ENCODE measurements at regions not wholly inside any gene's neighbourhood (a gene's known extent, or its start where the extent isn't known, plus 50 kb on each side); places are given as distances from the start of the nearest gene placed in this dataset.

DNA sequence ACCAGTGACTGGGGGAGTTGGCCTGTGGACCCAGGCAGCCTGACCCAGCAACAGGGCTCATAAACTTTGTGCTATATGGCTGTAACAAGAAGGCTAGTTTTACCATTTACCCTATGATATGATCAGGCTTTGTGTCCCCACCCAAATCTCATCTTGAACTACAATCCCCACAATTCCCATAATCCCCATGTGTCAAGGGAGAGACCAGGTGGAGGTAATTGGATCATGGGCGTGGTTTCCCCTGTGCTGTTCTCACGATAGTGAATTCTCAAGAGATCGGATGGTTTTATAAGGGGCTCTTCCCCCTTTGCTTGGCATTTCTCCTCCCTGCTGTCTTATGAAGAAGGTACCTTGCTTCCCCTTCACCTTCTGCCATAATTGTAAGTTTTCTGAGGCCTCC, 111.2 kb upstream of the NLRP1 start:
- no peak for DNase-seq

DNA sequence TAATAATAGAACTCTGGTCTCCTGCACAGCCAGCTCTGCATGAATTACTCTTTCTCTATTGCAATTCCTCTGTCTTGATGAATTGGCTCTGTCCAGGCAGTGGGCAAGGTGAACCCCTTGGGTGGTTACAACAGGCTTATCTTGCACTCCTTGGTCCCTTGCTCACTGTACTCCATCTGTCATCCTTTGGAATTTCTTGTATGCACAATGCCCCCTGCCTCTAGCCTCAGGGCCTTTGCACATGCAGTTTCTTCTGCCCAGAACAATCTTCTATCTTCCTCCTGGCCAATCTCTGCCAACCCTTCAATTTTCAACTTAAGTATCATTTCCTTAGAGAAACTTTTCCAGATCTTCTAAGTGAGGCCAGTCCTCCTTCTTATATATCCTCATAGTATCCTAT, 114.7 kb upstream of the NLRP1 start:
- no peak for DNase-seq

DNA sequence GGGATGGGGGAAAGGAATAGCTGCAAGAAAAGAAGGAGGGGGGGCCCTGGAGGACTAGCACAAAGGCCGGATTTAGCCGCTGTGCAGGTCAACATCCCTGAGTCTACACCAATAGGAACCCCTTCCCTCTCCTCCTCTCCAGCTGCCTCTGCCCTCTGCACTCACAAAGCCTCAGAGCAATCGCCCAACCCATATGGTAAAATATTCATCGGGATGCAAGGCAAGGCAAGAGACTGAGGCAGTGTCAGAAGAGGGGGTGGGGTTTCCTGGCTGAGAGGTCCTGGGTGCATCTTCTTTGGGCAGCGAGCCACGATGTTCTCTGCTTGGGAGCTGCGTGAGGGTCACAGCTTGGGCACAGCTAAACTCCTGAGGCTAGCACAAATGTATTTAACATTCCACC, 115.5 kb upstream of the NLRP1 start:
- DNase-seq = no peak

DNA sequence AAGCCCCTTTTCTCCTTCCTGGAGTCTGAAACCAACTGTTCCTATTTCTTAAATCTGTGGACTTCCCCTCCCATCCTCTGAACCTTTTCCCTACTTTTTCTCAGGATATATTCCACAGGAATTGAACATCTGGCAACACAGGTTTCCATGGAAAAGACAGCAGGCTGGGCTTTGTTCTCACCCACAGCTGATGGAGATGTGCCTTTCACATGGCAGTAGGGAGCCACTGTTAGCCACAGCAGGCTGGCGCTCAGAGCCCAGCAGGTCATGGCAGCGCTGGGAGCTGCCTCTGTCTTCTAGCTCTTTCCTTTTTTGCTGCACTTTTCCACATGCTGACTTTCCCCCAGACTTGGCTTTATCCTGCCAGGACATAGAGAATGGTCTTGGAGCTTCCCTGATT, 116.4 kb upstream of the NLRP1 start:
- no peak for DNase-seq

DNA sequence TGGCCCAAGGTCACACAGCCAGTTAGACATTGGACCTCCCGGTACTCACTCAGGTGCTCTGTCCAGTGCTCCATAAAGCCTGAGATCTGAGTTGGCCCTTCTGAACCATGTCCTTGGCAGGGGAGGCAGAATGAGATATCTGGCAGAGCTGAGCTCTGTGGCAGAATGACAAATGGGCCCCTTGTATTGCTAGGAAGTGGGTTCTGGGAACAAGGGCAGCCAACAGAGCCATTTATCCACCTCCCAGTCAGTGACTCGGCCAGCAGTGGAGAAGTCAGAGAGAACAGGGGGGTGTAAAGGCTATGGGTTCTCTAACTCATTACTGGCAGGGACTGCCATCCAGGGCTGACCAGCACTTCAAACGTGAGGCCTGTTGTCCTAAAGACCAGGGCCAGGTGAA, 117.1 kb upstream of the NLRP1 start:
- no peak for DNase-seq

DNA sequence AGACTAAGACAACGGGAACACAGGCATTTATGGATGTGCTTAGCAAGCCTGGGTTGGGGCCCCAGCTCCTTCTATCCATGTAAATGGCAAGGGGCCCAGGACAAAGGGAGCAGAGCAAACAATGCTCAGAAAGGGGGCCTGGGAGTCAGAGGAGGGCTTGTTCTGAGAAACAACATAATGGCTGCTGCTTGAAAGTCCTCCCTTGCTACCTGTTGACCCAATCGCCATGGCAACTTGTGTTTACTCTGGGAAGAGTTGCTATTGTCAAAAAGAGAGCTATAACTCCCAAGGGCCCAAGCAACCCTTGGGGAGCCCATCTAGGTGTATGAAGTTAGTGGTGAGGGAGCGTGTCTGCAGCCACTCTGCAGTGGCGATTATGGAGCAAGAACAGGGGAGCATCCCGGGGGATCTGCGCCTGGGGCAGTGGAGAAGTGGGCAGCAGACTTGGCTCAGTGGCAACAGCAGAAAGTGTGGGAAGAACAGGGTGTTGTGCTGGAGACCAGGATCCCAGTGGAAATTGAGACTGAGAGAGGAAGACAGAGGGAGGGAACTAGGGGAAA, 118.7 kb upstream of the NLRP1 start:
- DNase-seq = no peak

DNA sequence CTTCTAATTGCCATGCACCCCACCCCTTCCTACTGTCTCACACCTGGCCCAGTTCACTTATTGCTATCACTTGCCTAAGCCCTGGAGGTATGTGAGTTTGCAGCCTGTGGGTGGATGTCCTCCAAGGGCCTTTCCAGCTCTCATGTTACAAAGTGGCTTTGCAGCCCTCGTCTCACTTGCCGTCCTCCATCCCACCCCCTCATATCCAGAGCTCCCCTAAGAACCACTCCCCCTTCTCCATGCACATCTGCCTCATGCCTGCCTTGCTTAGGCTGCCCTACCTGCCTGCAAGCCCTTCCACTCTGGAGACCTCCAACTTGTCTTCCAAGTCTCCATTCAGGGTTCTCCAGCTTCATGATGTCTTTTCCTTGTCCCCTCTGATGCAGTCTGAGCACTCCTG, 119.4 kb upstream of the NLRP1 start:
- DNase-seq = no peak

DNA sequence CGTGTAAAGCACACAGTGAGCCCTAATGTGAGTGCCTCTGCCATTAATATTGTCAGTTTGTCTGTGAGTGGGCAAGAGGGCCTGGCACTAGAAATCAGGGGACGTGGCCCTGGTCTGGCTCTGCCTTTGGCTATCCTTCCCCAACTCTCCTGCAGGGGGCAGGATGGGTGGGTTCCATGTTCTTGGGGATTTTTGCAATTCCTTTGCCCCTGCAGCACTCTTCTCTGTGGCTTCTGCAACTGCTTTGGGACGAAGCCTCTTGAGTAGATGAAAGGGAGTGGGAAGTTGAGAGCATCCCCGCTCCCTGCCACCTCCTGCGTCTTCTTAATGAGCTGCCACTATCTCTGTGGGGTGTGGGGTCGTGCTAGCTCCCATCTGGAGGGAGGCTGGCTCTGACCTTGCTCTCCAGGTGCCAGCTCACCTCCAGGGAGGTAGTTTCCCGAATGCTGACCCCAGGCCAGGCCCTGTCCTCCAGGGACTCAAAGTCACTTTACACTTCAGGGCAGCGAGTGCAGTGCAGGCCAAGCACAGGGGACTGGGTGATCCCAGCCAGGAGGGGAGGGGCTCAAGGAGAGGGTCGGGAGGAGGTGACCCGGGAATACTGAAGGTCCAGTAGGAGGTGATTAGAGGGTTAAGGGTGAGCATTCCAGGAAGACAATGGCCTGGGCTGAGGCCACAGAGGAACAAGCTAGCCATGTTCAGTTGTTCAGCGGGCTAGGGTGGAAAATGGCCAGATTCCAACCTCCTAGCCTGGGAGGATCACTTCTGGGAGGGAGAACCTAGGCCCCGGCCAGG, 121.0 kb upstream of the NLRP1 start:
- peak; percentile 16 to 33 for DNase-seq

DNA sequence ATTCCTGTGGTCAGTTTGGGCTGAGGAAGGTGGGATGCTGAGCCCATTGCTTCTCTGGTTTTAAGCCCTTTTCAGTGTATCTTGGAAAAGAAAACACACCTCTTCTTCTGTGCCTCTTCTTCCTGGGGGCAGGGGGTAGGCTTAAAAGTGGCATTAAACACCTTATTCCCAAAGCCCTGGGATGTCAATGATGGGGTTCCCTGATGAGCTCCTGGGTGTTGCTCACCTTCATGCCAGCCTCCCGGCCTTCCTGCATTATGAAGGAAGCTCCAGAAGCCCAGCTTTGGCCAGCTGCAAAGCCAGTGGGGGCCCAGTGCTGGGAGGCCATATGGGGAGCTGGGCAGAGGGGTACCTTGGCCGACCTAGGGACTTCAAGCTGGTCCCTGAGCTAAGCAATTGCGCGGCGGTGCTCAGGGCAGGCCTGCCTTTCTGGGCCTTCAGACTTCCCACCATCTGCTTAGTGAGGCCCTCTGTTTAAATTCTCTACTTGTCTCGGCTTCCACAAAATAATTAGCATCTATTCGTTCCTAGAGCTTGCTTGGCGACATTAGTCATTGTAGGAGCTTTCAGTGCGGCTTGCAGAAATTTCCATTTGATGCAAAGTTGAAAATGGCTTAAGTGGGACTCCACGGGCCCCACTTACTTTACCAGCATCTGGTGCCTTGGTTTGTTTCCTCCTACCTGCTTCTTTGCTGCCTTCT, 121.7 kb upstream of the NLRP1 start:
- DNase-seq = no peak

DNA sequence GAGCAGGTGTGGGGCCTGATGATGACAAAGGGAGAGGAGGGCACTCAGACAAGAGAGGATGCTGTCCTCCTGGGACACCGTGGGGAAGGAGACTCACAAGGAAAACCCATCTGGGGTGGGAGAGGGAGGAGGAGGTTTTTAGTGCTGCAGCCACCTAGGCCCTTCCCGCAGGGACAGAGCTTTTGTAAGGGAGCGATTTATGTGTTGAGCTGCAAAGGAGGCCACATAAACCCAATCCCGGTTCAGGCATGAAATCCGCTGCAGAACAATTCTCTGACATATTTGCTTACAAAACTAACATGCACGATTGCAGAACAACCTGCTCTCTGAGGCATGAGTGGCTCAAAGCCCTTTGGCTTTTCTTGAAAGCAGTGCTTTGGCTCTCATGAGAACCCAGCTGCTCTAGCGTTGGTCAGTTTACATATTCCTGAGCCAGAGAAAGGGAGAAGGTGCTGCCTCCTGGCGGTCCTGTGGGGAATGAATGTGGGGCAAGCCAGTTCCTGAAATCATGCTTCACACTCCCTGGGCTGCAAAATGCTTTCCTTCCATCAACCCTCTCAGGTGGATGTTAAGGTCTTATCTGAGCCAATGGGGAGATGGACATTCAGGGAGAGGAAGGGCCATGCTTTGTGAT, 122.4 kb upstream of the NLRP1 start:
- peak; percentile 69 to 74 for DNase-seq

DNA sequence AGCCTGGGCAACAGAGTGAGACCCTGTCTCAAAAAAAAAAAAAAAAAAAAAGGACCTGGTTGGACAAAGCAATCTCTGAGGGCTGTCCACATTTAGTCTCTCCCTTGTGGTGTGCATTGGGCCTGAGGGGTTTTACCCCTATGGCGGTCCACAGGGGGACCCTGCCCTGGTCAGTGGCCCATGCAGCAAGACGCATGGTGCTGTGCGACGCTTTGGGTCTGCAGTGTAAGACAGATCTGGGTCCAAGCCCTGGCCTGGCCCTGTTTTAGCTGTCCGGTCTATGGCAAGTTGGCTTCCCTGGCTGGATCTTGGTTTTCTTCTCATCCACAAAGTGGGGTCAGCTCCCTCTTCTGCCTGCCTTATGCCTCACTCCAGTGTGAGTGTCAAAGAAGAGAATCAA, 123.2 kb upstream of the NLRP1 start:
- no peak for DNase-seq

DNA sequence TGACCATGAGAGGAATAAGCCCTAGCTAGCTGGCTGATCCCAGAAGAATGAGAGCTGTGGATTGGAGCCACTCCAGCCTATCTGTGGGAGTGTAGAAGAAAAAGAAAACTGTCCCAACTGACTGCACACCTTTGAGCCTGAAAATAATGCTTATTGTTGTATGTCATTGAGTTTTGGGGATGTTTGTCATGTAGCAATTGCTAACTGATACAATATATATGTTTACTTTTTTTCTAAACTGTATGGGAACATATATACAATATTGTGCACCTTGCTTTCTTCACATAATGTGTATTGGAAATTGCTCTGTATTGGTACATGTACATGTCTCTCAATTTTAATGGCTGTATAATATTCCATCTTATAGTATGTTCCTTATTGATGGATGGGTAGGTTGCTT, 124.0 kb upstream of the NLRP1 start:
- no peak for DNase-seq

DNA sequence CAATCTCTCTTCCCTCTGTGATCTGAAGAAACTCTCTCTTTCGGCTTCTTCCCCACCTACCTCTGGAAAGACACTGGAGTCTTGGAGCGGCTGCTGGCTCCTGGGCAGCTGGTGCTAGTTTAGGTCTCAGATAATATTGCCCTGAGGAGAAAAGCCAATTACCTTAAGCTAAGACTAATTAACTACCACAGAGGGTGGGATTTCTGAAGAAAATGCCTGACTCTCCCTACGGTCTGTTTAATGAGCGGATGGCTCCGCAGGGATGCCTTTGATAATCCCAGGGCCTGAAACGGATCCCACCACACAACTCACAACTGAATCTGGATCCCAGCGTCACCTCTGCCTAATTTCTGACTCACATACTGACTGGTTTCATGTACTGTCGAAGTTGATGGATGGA, 127.0 kb upstream of the NLRP1 start:
- no peak for DNase-seq

DNA sequence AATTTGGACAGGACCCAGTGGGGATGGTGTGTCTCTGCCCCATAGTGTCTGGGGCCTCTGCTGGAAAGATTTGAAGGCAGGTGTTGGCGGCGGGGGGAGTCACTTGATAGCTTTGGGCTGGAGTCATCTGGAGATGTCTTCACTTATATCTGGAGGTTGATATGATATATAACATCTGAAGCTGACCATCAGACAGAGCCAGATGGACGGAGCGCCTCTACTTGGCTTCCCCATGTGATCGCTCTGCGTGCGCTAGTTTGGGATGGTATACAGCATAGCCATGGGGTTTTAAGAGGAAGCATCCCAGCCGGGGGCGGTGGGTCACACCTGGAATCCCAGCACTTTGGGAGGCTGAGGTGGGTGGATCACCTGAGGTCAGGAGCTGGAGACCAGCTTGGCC, 130.7 kb upstream of the NLRP1 start:
- no peak for DNase-seq

DNA sequence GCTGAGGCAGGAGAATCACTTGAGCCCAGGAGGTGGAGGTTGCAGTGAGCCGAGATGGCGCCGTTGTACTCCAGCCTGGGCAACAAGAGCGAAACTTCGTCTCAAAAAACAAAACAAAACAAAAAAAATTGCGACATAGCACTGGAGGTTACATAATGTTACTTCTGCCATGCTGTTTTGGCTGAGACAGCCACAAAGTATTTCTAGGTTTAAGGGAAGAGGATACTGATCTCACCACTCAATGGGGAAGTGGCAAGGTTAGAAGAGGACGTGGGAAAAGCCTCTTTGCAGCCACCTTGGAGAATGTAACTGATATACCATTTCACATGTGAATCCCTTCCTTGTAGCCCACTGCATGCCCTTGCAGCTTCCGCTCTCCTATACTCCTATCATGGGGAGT, 131.2 kb upstream of the NLRP1 start:
- DNase-seq = no peak

DNA sequence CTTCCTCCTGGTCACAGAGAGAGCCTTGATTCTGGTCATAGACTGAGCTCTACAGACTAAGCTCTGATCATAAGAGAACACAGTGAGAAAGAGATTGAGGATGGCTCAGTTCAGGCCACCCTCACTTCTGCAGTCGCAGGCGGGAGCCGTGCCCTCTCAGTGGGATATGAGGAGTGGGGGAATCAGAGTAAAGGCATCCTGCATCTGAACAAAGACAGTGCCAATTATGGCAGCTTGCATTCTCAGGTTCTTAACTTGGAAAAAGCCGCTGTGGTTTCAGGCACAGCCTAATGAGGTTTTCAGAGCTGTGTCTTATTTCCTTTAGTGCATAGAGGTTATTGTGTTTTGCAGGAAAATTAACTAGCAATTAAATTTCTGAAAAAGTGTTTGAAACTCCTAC, 134.4 kb upstream of the NLRP1 start:
- DNase-seq = no peak

DNA sequence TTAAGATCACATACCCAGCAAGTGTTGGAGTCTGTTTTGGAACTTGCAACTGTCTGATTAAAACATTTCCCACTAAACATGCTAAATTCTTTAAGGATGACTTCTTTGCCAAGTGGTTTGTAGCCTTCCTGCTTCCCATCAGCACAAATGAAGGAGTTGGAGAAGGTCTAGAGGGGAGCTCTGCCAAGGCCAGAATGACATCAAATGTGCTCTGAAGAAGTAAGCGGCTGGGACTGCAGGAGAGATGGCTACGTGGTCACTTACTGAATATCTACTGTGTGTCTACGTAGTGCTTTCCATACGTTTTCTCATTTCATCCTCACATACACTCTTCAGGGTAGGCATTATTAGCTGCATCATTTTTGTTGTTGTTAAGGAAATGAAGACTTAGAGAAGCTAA, 135.7 kb upstream of the NLRP1 start:
- DNase-seq = no peak

DNA sequence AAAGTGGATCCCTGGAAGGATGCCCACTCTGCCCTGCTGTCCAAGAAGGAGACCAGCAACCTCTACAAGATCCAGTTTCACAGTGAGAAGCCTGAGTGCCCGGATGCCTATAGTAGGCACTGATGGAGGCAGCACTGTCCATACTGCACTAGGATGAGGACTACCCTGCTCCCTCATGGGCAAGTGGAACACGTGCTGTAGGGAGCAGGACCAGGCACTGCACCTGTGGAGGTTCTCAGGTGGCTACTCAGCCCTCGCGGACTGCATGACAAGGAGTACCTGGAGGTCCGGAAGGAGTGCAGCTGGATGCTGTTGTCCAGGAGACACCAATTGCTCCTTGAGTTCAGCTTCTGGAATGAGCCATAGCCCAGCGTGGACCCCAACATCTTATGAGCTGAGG, 146.1 kb upstream of the NLRP1 start:
- no peak for DNase-seq

DNA sequence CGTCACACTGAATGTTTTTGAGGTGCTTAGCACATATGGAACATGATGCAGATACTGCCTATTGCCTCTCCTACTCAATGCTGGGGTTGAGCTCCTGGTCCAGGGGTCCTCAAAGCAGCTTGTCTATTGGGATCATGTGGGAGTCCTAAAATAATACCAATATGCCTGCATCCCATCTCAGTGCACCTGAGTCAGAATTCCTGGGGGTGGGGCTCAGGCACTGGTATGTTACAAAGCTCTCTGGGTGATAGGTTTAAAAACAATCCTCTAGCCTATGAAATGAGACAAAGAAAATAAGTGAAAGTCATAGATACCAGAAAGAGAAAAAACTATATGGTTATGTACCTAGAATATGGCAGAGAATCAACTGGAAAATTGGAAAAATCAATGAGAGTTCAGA, 156.6 kb upstream of the NLRP1 start:
- no peak for DNase-seq

DNA sequence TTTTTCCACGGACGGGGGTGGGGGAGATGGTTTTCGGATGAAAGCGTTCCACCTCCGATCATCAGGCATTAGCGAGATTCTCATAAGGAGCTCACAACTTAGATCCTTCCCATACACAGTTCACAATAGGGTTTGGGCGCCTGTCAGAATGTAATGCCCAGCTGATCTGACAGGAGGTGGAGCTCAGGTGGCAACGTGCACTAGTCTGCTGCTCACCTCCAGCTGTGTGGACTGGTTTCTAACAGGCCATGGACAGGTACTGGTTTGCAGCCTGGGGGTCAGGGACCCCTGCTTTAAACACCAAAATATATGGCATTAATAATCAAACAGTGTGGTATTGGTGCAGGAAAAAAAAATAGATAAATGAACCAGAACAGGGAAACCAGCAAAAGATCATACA, 157.5 kb upstream of the NLRP1 start:
- DNase-seq = no peak

DNA sequence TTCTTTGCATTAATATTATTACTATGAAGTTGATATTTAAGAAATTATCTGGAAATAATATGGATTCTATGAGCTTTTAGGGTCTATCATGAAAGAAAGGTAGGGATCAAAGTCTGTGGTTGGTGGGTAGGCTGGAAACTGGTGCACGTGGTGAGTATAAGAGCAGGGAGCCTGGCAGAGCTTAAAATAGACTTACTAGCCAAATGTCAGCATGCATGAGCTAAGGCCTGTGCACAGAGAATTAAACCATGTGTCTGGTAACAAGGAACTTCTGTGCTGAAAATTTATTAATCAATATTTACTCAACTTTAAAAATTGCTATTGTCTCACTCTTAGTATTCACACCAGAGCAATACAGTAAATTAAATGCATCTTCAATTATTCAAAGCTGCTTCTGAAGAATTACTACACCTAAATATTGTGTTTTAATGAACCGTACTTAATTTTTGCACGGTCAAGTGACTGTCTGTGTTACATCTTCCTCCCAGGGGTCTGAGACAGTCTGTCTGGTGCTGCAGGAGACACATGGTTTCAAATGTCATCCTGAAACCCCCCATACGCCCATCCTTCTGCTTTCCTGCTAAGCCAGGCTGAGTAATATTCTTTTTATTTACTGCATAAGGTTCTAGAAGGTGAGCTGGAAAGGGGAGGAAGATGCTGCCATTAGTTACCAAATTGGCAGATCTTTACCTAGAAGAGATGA, 161.0 kb upstream of the NLRP1 start:
- no peak for DNase-seq

DNA sequence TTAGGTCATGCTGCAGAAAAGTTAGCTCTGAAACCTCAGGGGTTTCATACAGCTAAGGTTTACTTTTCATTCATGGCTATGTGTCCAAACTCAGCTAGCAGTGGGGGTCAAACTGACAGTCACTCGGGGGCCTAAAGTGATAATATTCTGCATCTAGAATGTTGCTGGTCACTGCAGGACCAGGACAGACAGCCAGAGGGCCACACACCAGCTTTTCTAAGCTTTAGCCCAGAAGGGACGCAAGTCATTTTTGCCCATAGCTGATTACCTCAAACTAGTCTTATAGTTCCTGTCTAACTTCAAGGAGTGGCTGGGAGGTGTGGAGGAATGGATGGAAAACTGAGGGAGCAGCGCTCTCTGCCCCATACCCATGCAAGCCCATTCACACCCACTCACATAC, 163.0 kb upstream of the NLRP1 start:
- DNase-seq = no peak

DNA sequence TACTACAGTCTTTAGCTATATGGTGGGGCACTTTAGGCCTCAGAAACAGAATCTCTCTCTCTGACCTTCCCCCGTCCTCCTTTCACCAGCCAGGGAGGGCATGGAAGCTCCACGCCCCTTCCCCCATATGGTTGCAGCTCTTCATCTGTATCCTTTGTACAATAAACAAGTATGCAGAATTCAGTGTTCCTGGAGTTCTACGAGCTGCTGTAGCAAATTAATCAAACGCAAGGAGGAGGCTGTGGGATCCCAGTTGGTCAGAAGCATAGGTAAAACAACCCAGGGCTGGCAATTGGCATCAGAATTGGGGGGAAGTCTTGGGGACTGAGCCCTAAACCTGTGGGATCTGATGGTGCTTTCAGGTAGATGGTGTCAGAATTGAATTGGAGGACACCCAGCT, 163.7 kb upstream of the NLRP1 start:
- no peak for DNase-seq
